Inflammatory macrophage treated with lipopolysaccharide for 1 hour (primary cell): ENCODE measurements at regions not wholly inside any gene's neighbourhood (a gene's known extent, or its start where the extent isn't known, plus 50 kb on each side); places are given as distances from the start of the nearest gene placed in this dataset.
A peak's percentile ranks its signal among the peaks of the same experiment; 100 is the strongest.
"Not testable (repeated sequence)": the region's sequence is repeated elsewhere in the genome, so short reads cannot be mapped to it uniquely, and the experiment has no call there.

ENCODE experiments used
- DNase-seq, 2 donors: peaks; one replicate each; pipeline ENCODE4 v3.0.0-alpha.2; 2020 to 2022

GRCh38 chr7:131722371-131722770 is 165.9 kb upstream of the PODXL start:
- no peak for DNase-seq

DNA sequence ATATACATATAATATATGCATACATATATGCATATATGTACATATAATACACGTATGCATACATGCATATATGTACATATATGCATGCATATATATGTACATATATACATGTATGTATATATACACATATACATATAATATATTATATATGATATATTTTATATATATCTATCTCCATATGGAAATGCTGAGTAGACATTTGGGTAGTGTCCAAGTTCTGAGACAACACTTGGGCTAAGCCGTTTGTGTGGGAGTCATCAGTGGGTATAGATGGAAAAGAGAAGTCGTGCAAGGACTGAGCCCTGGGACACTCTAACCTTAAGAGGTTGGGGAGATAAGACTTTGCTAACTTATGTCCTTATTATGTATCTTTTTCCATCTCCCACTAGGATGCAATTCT is 165.2 kb upstream of the PODXL start:
- no peak for DNase-seq

DNA sequence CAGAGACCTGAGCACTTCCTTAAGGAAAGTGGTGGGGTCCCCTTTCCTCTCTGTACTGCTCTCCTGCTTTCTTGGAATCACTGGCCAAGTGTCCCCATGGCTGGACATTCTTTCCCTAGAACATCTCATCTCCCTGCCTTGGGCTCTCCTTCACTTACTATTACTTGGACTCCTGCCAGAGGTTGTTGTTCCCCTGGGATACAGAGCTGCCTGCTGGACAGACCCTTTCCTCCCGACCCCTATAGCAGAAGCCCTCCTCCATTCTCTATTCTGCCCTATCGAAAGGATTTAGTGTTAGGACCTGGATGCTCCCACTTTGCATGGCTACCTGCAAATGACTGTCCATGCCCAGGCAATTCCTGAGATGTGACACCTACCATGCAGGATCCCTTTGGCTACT is 164.3 kb upstream of the PODXL start:
- no peak for DNase-seq

DNA sequence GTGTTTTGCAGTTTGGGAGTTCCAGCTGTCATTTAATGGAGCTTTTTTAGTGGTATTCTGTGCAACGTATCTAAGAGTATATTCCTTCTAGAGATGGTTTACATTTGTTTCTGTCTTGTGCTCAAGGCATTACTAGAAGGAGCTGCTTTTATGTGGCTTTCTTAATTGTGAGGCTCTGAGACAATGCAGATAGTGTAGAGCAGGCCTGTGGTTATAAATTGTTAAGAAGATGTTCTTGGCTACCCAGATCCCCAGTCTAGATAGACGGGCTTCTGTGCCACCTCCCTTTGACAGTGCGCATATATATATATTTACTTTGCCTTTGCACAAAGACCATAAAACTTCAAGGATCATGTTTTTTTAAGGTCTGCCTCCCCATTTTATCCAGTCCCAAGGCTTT is 160.8 kb upstream of the PODXL start:
- DNase-seq, result no peak

GRCh38 chr7:131699323-131699722 is 142.9 kb upstream of the PODXL start:
- no peak for DNase-seq

- peak; percentile 8 to 59 for DNase-seq
These were observed 135.9 kb upstream of the PODXL start for GRCh38 chr7:131692131-131692960.

DNA sequence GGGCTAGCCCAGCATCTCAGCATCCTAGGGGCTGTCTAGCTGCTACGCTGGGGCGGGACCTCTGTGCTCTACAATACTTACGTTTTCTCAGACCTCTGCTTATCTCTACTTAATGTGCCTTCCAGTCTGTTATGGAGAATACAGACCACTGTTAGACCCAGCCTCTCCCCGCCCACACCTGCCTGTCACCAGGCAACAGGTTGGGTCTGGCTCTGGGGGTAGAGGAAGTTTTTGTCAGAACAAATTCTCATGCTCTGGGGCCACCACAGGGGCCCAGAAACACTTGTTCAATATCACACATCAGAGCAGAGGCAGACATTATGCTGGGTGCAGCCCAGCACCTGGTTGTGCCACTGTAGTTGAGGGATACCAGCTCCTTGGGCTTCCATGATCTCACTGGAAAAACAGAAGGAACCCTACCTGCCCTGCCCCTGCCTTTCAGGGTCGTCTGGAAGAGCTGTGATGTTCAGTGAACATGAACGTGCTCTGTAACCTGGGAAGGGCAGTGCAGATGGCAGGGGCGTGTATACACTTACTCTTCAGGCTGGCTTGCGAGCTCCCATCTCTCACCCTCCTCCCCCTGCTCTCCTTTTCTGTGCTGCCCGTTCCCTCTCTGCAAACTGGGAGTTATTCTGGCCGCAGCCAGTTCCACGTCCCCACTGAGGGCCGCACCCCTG is 135.2 kb upstream of the PODXL start:
- no peak for DNase-seq

DNA sequence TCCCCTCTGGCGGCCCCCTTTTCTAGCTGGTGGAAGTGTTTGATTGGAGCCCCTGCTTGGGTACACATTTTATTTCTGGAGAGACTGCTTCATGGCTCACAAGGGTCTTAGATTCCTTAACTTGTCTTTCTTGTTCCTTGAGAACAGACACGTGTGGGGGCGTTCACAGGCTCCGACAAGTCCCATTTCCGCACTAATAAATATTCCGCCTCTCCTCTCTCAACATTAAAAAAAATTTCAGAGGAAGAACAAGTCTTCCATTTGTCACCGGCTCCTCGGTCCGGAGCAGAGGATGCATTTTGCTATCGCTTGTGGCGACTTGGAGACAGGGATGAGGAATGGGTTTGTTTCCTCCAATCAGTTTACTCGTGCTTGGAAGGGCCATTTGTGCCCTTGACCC is 134.0 kb upstream of the PODXL start:
- no peak for DNase-seq

GRCh38 chr7:131689662-131690234 is 133.3 kb upstream of the PODXL start:
- DNase-seq, result no peak

- DNase-seq, result peak; percentile 8 to 76
These were observed 132.6 kb upstream of the PODXL start for GRCh38 chr7:131688738-131689661.

- no peak for DNase-seq
These were observed 130.9 kb upstream of the PODXL start for GRCh38 chr7:131687296-131687695.

GRCh38 chr7:131686833-131687232 is 130.4 kb upstream of the PODXL start:
- DNase-seq, result no peak

- DNase-seq, result no peak
These were observed 127.2 kb upstream of the PODXL start for GRCh38 chr7:131683536-131684125.

GRCh38 chr7:131681961-131682360 is 125.5 kb upstream of the PODXL start:
- no peak for DNase-seq

GRCh38 chr7:131679071-131679470 is 122.6 kb upstream of the PODXL start:
- not testable (repeated sequence) for DNase-seq

DNA sequence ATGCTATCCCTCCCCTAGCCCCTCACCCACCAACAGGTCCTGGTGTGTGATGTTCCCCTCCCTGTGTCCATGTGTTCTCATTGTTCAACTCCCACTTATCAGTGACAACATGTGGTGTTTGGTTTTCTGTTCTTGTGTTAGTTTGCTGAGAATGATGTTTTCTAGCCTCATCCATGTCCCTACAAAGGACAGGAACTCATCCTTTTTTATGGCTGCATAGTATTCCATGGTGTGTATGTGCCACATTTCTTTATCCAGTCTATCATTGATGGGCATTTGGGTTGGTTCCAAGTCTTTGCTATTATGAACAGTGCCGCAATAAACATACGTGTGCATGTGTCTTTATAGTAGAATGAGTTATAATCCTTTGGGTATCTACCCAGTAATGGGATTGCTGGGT is 120.4 kb upstream of the PODXL start:
- not testable (repeated sequence) for DNase-seq

- no peak for DNase-seq
These were observed 117.7 kb upstream of the PODXL start for GRCh38 chr7:131674131-131674530.

- no peak for DNase-seq
These were observed 117.1 kb upstream of the PODXL start for GRCh38 chr7:131673576-131673975.

DNA sequence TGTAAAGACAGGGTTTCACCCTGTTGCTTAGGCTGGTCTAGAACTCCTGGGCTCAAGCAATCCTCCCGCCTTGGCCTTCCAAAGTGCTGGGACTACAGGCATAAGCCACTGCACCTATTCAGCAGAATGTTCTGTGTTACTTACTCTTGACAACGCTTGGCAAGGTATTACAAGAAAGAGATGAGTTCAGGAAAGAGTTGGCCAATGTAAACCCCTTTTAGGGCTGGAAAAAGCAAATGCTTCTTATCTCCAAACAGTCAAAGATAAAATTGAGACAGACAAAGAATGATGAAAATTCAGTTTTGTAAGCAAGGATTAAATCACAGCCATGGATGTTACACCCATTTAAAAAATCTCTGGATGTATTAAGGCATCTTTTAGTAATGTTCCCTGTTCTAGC is 114.0 kb upstream of the PODXL start:
- no peak for DNase-seq

GRCh38 chr7:131667699-131668098 is 111.3 kb upstream of the PODXL start:
- DNase-seq, result no peak

GRCh38 chr7:131665021-131665420 is 108.6 kb upstream of the PODXL start:
- no peak for DNase-seq

DNA sequence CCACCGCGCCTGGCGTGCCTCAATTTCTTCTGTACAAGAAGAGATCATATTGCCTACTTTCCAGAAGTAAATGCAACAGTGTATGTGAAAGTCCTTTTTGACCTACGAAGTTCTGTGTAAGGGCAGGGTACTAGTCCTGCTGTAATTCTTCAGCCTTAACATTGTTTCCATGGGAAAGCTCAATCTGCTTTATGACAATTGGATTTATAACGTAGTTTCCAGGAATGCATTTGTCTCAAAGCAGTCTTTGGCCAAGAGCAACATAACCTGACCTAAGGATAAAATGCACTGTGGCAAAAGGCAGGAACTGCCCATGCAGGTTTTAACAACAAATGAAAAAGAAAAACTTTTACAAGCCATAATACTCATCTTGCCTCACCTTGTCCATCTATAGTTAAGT is 108.1 kb upstream of the PODXL start:
- no peak for DNase-seq
